H9 (cell line): ENCODE measurements at regions not wholly inside any gene's neighbourhood (a gene's known extent, or its start where the extent isn't known, plus 50 kb on each side); places are given as distances from the start of the nearest gene placed in this dataset.
A peak's percentile ranks its signal among the peaks of the same experiment; 100 is the strongest.

ENCODE experiments used
- DNase-seq: peaks from one replicate; pipeline ENCODE4 v3.0.0-alpha.2; 2017
- H2AFZ ChIP-seq: one replicate; pipeline ENCODE4 v1.6.1; 2013; ENCODE audit warnings: mild to moderate bottlenecking, low read length, control low read depth, moderate library complexity
- H2AK5ac ChIP-seq: 2 replicates; pipeline ENCODE4 v1.6.1; 2013; ENCODE audit warnings: low read length, control low read depth, mixed read lengths; ENCODE audit not compliant: insufficient read length
- H2BK120ac ChIP-seq: one replicate; pipeline ENCODE4 v1.6.1; 2013; ENCODE audit warnings: low read depth, mild to moderate bottlenecking, low read length, control low read depth, inconsistent platforms; ENCODE audit not compliant: poor library complexity, severe bottlenecking
- H2BK12ac ChIP-seq: 2 replicates; pipeline ENCODE4 v1.6.1; 2013; ENCODE audit warnings: low read length, control low read depth, mixed read lengths, low read depth; ENCODE audit not compliant: insufficient read length
- H2BK15ac ChIP-seq: 2 replicates; pipeline ENCODE4 v1.6.1; 2013; ENCODE audit warnings: low read depth, low read length, control low read depth
- H2BK20ac ChIP-seq: one replicate; pipeline ENCODE4 v1.6.1; 2013; ENCODE audit warnings: low read depth, mild to moderate bottlenecking, low read length, control low read depth, inconsistent platforms; ENCODE audit not compliant: poor library complexity, severe bottlenecking
- H2BK5ac ChIP-seq: 2 replicates; pipeline ENCODE4 v1.6.1; 2013; ENCODE audit warnings: low read length, control low read depth, mixed read lengths; ENCODE audit not compliant: insufficient read length
- H3K14ac ChIP-seq: 2 replicates; pipeline ENCODE4 v1.6.1; 2013; ENCODE audit warnings: low read length, control low read depth; ENCODE audit not compliant: insufficient read depth
- H3K18ac ChIP-seq: 2 replicates; pipeline ENCODE4 v1.6.1; 2013; ENCODE audit warnings: low read depth, mild to moderate bottlenecking, mixed read lengths, low read length, control low read depth; ENCODE audit not compliant: insufficient read length
- H3K23ac ChIP-seq: 2 replicates; pipeline ENCODE4 v1.6.1; 2013; ENCODE audit warnings: low read length, control low read depth, mixed read lengths, low read depth; ENCODE audit not compliant: insufficient read length
- H3K23me2 ChIP-seq: 2 replicates; pipeline ENCODE4 v1.6.1; 2013; ENCODE audit warnings: low read depth, mild to moderate bottlenecking, mixed read lengths, low read length, control low read depth; ENCODE audit not compliant: insufficient read length, poor library complexity, severe bottlenecking
- H3K27ac ChIP-seq: 2 replicates; pipeline ENCODE4 v1.5.1; 2013; ENCODE audit warnings: low read length, control low read depth, mixed read lengths, low read depth; ENCODE audit not compliant: insufficient read length
- H3K27me3 ChIP-seq: 2 replicates; pipeline ENCODE4 v1.6.1; 2013; ENCODE audit warnings: low read length, control low read depth, inconsistent platforms; ENCODE audit not compliant: insufficient read depth
- H3K4ac ChIP-seq: 2 replicates; pipeline ENCODE4 v1.6.1; 2013; ENCODE audit warnings: low read depth, mild to moderate bottlenecking, control low read depth, inconsistent platforms, low read length, moderate library complexity
- H3K4me1 ChIP-seq: 2 replicates; pipeline ENCODE4 v1.6.1; 2013; ENCODE audit warnings: low read length, control low read depth, inconsistent platforms; ENCODE audit not compliant: insufficient read depth
- H3K4me2 ChIP-seq: 2 replicates; pipeline ENCODE4 v1.6.1; 2013; ENCODE audit warnings: low read length, control low read depth, mixed read lengths; ENCODE audit not compliant: insufficient read length, insufficient read depth
- H3K56ac ChIP-seq: 2 replicates; pipeline ENCODE4 v1.6.1; 2013; ENCODE audit warnings: low read depth, mild to moderate bottlenecking, mixed read lengths, low read length, control low read depth; ENCODE audit not compliant: insufficient read length
- H3K79me1 ChIP-seq: 2 replicates; pipeline ENCODE4 v1.6.1; 2013; ENCODE audit warnings: low read depth, mild to moderate bottlenecking, moderate library complexity, low read length, control low read depth, inconsistent platforms; ENCODE audit not compliant: insufficient read depth, poor library complexity, severe bottlenecking
- H3K79me2 ChIP-seq: 2 replicates; pipeline ENCODE4 v1.6.1; 2013; ENCODE audit warnings: low read length, control low read depth, inconsistent platforms; ENCODE audit not compliant: insufficient read depth
- H3K9ac ChIP-seq: 2 replicates; pipeline ENCODE4 v1.6.1; 2013; ENCODE audit warnings: low read length, control low read depth, mixed read lengths; ENCODE audit not compliant: insufficient read length; ENCODE audit errors: extremely low read depth
- H3K9me3 ChIP-seq: one replicate; pipeline ENCODE4 v1.6.1; 2013; ENCODE audit warnings: low read depth, low read length, inconsistent platforms; ENCODE audit not compliant: control insufficient read depth
- H3T11ph ChIP-seq: one replicate; pipeline ENCODE4 v1.6.1; 2013; ENCODE audit warnings: mild to moderate bottlenecking, low read length, control low read depth, inconsistent platforms
- H4K20me1 ChIP-seq: one replicate; pipeline ENCODE4 v1.6.1; 2013; ENCODE audit not compliant: control insufficient read depth, insufficient read length, insufficient read depth
- H4K5ac ChIP-seq: 2 replicates; pipeline ENCODE4 v1.6.1; 2013; ENCODE audit warnings: low read depth, mild to moderate bottlenecking, mixed read lengths, low read length, control low read depth; ENCODE audit not compliant: insufficient read length
- H4K8ac ChIP-seq: replicated peaks from 2 replicates; pipeline ENCODE4 v1.6.1; 2013; ENCODE audit warnings: low read length, control low read depth, mixed read lengths, low read depth; ENCODE audit not compliant: insufficient read length
- H4K91ac ChIP-seq: 2 replicates; pipeline ENCODE4 v1.6.1; 2013; ENCODE audit warnings: low read depth, mild to moderate bottlenecking, moderate library complexity, mixed read lengths, low read length, control low read depth; ENCODE audit not compliant: insufficient read length
- H3K27ac Mint-ChIP-seq, 3 experiments: 2 replicates in 2 of 3; 3 replicates in 1 of 3; pipeline ENCODE4 v1.8.0; 2020 to 2021; ENCODE audit warnings: mixed read lengths in 3 of 3, mild to moderate bottlenecking in 1 of 3, moderate library complexity in 1 of 3
- H3K27me3 Mint-ChIP-seq: 2 replicates; pipeline ENCODE4 v1.8.0; 2021; ENCODE audit warnings: low read depth, mild to moderate bottlenecking, moderate library complexity, mixed read lengths
- H3K36me3 Mint-ChIP-seq, 3 experiments: 2 replicates in 2 of 3; 3 replicates in 1 of 3; pipeline ENCODE4 v1.8.0; 2020 to 2021; ENCODE audit warnings: low read depth in 3 of 3, mixed read lengths in 3 of 3; ENCODE audit not compliant: insufficient read depth in 1 of 3
- H3K4me1 Mint-ChIP-seq, 2 experiments: 2 replicates each; pipeline ENCODE4 v1.8.0; 2020; ENCODE audit warnings: mixed read lengths in 2 of 2
- H3K4me3 Mint-ChIP-seq, 2 experiments: 2 replicates in 1 of 2; 3 replicates in 1 of 2; pipeline ENCODE4 v1.8.0; 2020 to 2021; ENCODE audit warnings: mild to moderate bottlenecking in 2 of 2, mixed read lengths in 2 of 2, moderate library complexity in 1 of 2
- H3K9me3 Mint-ChIP-seq, 2 experiments: 2 replicates in 1 of 2; 3 replicates in 1 of 2; pipeline ENCODE4 v1.8.0; 2020; ENCODE audit warnings: mild to moderate bottlenecking in 2 of 2, mixed read lengths in 2 of 2, moderate library complexity in 1 of 2
- CTCF ChIP-seq: fragments of 200-600 bp; sonication (generic); conservative IDR thresholded peaks from 3 replicates; pipeline ENCODE4 v1.8.0; 2021; ENCODE audit warnings: antibody characterized with exemption, mild to moderate bottlenecking
- WGBS: extraction: QIAGEN DNeasy Blood & Tissue Kit; methylation state at CpG from one replicate; pipeline ENCODE4 v1.1.7; 2013; ENCODE audit warnings: missing lambda C conversion rate, low lambda C conversion rate, mixed read lengths; ENCODE audit not compliant: insufficient read length; ENCODE audit errors: extremely low coverage; 5-methylcytosine and 5-hydroxymethylcytosine counted together

GRCh38 chr7:113331155-113331898, 213.0 kb upstream of the SMIM30 start:
- no peaks in the 10 kb centered on the region for H3K23me2 ChIP-seq
- H3K4ac ChIP-seq = no peak overlapping the region
- H3K9me3 ChIP-seq = no peaks in the 10 kb centered on the region
- H3K79me2 ChIP-seq = no peaks in the 10 kb centered on the region
- H3K79me1 ChIP-seq = no peaks in the 10 kb centered on the region
- H3K18ac ChIP-seq = no peak overlapping the region
- no peak overlapping the region for H2AK5ac ChIP-seq
- no peak overlapping the region for H3K56ac ChIP-seq
- peaks cover 4% of the 10 kb centered on the region for H3K27me3 Mint-ChIP-seq
- H2BK120ac ChIP-seq = no peak overlapping the region
- H3K4me1 ChIP-seq = no peaks in the 10 kb centered on the region; the same call in 1 of the 2 replicates
- no peak overlapping the region for H3T11ph ChIP-seq
- H4K20me1 ChIP-seq = no peaks in the 10 kb centered on the region
- no peak overlapping the region for H2BK5ac ChIP-seq
- H4K91ac ChIP-seq = no peak overlapping the region
- no peak for TF ChIP-seq CTCF
- DNase-seq = peak; percentile 67
- H2AFZ ChIP-seq = no peak overlapping the region
- no peak overlapping the region for H2BK15ac ChIP-seq
- H4K5ac ChIP-seq = no peak overlapping the region
- no peak overlapping the region for H3K27ac ChIP-seq
- no peak overlapping the region for H4K8ac ChIP-seq
- H3K4me3 Mint-ChIP-seq = no peak overlapping the region
- no peak overlapping the region for H3K4me2 ChIP-seq
- WGBS = no CpG with 5 or more reads among the region's 15 CpGs
- H3K9ac ChIP-seq = no peak overlapping the region
- H3K36me3 Mint-ChIP-seq = no peaks in the 10 kb centered on the region; a peak in 1 of 7 replicates
- no peak overlapping the region for H2BK12ac ChIP-seq
- H3K27ac Mint-ChIP-seq = no peak overlapping the region
- no peaks in the 10 kb centered on the region for H3K27me3 ChIP-seq
- H2BK20ac ChIP-seq = no peak overlapping the region
- H3K14ac ChIP-seq = no peak overlapping the region
- no peak overlapping the region for H3K23ac ChIP-seq
- no peaks in the 10 kb centered on the region; a peak in 1 of 5 replicates for H3K9me3 Mint-ChIP-seq
- peaks cover 7 to 12% of the 10 kb centered on the region in 2 experiments for H3K4me1 Mint-ChIP-seq
